HL-60 (cell line): ENCODE measurements at regions not wholly inside any gene's neighbourhood (a gene's known extent, or its start where the extent isn't known, plus 50 kb on each side); places are given as distances from the start of the nearest gene placed in this dataset.
"Not testable (repeated sequence)": the region's sequence is repeated elsewhere in the genome, so short reads cannot be mapped to it uniquely, and the experiment has no call there.

Experiments used
- CTCF ChIP-seq: IDR thresholded peaks from one replicate; pipeline ENCODE4 v1.5.1; 2011; ENCODE audit warnings: low read length, control low read depth, inconsistent platforms; ENCODE audit not compliant: insufficient read depth
- POLR2AphosphoS5 ChIP-seq: IDR thresholded peaks from 2 replicates; pipeline ENCODE4 v1.6.1; 2012; ENCODE audit warnings: low read depth
- SPI1 ChIP-seq: IDR thresholded peaks from 2 replicates; pipeline ENCODE4 v1.6.1; 2012; ENCODE audit warnings: low read depth, mild to moderate bottlenecking, borderline replicate concordance
- TF ChIP-seq, protein P1 (sequence below): IDR thresholded peaks from 2 replicates; pipeline ENCODE4 v1.6.1; 2012; ENCODE audit warnings: low read depth; ENCODE audit not compliant: insufficient replicate concordance

GRCh38 chr2:37735524-37735910, 64.1 kb upstream of the CDC42EP3 start:
- not testable (repeated sequence) for TF ChIP-seq CTCF, POLR2AphosphoS5, SPI1
- TF ChIP-seq, protein P1, sequence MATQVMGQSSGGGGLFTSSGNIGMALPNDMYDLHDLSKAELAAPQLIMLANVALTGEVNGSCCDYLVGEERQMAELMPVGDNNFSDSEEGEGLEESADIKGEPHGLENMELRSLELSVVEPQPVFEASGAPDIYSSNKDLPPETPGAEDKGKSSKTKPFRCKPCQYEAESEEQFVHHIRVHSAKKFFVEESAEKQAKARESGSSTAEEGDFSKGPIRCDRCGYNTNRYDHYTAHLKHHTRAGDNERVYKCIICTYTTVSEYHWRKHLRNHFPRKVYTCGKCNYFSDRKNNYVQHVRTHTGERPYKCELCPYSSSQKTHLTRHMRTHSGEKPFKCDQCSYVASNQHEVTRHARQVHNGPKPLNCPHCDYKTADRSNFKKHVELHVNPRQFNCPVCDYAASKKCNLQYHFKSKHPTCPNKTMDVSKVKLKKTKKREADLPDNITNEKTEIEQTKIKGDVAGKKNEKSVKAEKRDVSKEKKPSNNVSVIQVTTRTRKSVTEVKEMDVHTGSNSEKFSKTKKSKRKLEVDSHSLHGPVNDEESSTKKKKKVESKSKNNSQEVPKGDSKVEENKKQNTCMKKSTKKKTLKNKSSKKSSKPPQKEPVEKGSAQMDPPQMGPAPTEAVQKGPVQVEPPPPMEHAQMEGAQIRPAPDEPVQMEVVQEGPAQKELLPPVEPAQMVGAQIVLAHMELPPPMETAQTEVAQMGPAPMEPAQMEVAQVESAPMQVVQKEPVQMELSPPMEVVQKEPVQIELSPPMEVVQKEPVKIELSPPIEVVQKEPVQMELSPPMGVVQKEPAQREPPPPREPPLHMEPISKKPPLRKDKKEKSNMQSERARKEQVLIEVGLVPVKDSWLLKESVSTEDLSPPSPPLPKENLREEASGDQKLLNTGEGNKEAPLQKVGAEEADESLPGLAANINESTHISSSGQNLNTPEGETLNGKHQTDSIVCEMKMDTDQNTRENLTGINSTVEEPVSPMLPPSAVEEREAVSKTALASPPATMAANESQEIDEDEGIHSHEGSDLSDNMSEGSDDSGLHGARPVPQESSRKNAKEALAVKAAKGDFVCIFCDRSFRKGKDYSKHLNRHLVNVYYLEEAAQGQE = not testable (repeated sequence)
